HG02970 (cell line): ENCODE measurements at regions not wholly inside any gene's neighbourhood (a gene's known extent, or its start where the extent isn't known, plus 50 kb on each side); places are given as distances from the start of the nearest gene placed in this dataset.

Experiments
- ATAC-seq: cut with Tn5 transposase; IDR thresholded peaks from one replicate; pipeline ENCODE4 v1.9.1; 2021; ENCODE audit warnings: mild to moderate bottlenecking, moderate library complexity, moderate number of reproducible peaks; ENCODE audit not compliant: unreplicated experiment, low FRiP score

GRCh38 chr10:90171014-90171722, 469.8 kb downstream of the KIF20B start:
- no peak for ATAC-seq

- no peak for ATAC-seq
Observed at GRCh38 chr10:90174531-90174930, 473.1 kb downstream of the KIF20B start.

- no peak for ATAC-seq
Observed at GRCh38 chr10:90175161-90175681, 473.8 kb downstream of the KIF20B start.

- ATAC-seq: no peak
Observed at GRCh38 chr10:90179696-90180407, 478.5 kb downstream of the KIF20B start.

GRCh38 chr10:90180886-90181691, 479.7 kb downstream of the KIF20B start:
- no peak for ATAC-seq

- no peak for ATAC-seq
Observed at GRCh38 chr10:90192825-90193224, 491.4 kb downstream of the KIF20B start.

- ATAC-seq: no peak
Observed at GRCh38 chr10:90193240-90193985, 492.0 kb downstream of the KIF20B start.

GRCh38 chr10:90195288-90195840, 494.0 kb downstream of the KIF20B start:
- ATAC-seq: no peak

GRCh38 chr10:90197766-90198165, 496.4 kb downstream of the KIF20B start:
- ATAC-seq: no peak

GRCh38 chr10:90199093-90199492, 497.7 kb downstream of the KIF20B start:
- ATAC-seq: no peak

GRCh38 chr10:90199513-90199912, 498.1 kb downstream of the KIF20B start:
- ATAC-seq: no peak

- no peak for ATAC-seq
Observed at GRCh38 chr10:90204131-90204955, 503.0 kb downstream of the KIF20B start.

- no peak for ATAC-seq
Observed at GRCh38 chr10:90204956-90205314, 503.5 kb downstream of the KIF20B start.

GRCh38 chr10:90205340-90205739, 503.9 kb downstream of the KIF20B start:
- no peak for ATAC-seq

GRCh38 chr10:90213346-90213745, 512.0 kb downstream of the KIF20B start:
- ATAC-seq: no peak

GRCh38 chr10:90218846-90219245, 517.5 kb downstream of the KIF20B start:
- no peak for ATAC-seq

- ATAC-seq: no peak
Observed at GRCh38 chr10:90222372-90222771, 521.0 kb downstream of the KIF20B start.

- ATAC-seq: no peak
Observed at GRCh38 chr10:90222939-90223338, 521.5 kb downstream of the KIF20B start.
